DND-41 (cell line): ENCODE measurements at regions not wholly inside any gene's neighbourhood (a gene's known extent, or its start where the extent isn't known, plus 50 kb on each side); places are given as distances from the start of the nearest gene placed in this dataset.

Source experiments
- ATAC-seq: fragments of 200-7000 bp; cut with Tn5 transposase; 3 replicates; pipeline ENCODE4 v1.9.1; 2021; ENCODE audit warnings: low read depth; ENCODE audit not compliant: insufficient read depth
- DNase-seq: peaks from one replicate; pipeline ENCODE4 v3.0.0-alpha.2; 2020
- H2AFZ ChIP-seq: 2 replicates; pipeline ENCODE4 v1.6.0; 2012; ENCODE audit warnings: low read depth, low read length
- H3K27ac ChIP-seq: 2 replicates; pipeline ENCODE4 v1.5.1; 2012; ENCODE audit warnings: low read length, inconsistent platforms
- H3K27me3 ChIP-seq: fragments of 200-600 bp; sonication (generic); 2 replicates; pipeline ENCODE4 v1.6.0; 2012; ENCODE audit warnings: low read length, mild to moderate bottlenecking, inconsistent platforms; ENCODE audit not compliant: insufficient read depth, poor library complexity
- H3K36me3 ChIP-seq: 2 replicates; pipeline ENCODE4 v1.5.1; 2012; ENCODE audit warnings: low read length, inconsistent platforms; ENCODE audit not compliant: insufficient read depth
- H3K4me1 ChIP-seq: 2 replicates; pipeline ENCODE4 v1.5.1; 2012; ENCODE audit warnings: mild to moderate bottlenecking, low read length; ENCODE audit not compliant: insufficient read depth
- H3K4me2 ChIP-seq: 2 replicates; pipeline ENCODE4 v1.6.0; 2012; ENCODE audit warnings: mild to moderate bottlenecking, moderate library complexity, low read length, inconsistent platforms; ENCODE audit not compliant: insufficient read depth
- H3K4me3 ChIP-seq, 2 experiments: fragments of 200-600 bp in 1 of 2; shearing (Covaris generic) in 1 of 2; 2 replicates each; pipeline ENCODE4 v1.5.1; 2012 to 2016; ENCODE audit warnings: inconsistent platforms in 2 of 2, low read length in 2 of 2, mild to moderate bottlenecking in 2 of 2, low read depth in 1 of 2, moderate library complexity in 1 of 2
- H3K79me2 ChIP-seq: 2 replicates; pipeline ENCODE4 v1.6.0; 2012; ENCODE audit warnings: low read length, inconsistent platforms; ENCODE audit not compliant: insufficient read depth
- H3K9ac ChIP-seq: 2 replicates; pipeline ENCODE4 v1.6.0; 2012; ENCODE audit warnings: low read depth, mild to moderate bottlenecking, inconsistent platforms, low read length, moderate library complexity
- H3K9me3 ChIP-seq: 2 replicates; pipeline ENCODE4 v1.5.1; 2012; ENCODE audit warnings: low read length, moderate library complexity, mild to moderate bottlenecking, inconsistent platforms; ENCODE audit not compliant: insufficient read depth, severe bottlenecking
- H4K20me1 ChIP-seq: 2 replicates; pipeline ENCODE4 v1.6.0; 2012; ENCODE audit warnings: low read length; ENCODE audit not compliant: insufficient read depth
- EZH2 ChIP-seq: IDR thresholded peaks from 3 replicates; pipeline ENCODE4 v1.6.1; 2012; ENCODE audit warnings: borderline replicate concordance, low read depth, mild to moderate bottlenecking, moderate library complexity, low read length, inconsistent platforms; ENCODE audit not compliant: severe bottlenecking
- TF ChIP-seq, protein P1 (sequence below): IDR thresholded peaks from 2 replicates; pipeline ENCODE4 v1.5.1; 2012; ENCODE audit warnings: borderline replicate concordance, low read length, moderate library complexity, mild to moderate bottlenecking; ENCODE audit not compliant: poor library complexity, severe bottlenecking; ENCODE audit errors: extremely low read depth

DNA sequence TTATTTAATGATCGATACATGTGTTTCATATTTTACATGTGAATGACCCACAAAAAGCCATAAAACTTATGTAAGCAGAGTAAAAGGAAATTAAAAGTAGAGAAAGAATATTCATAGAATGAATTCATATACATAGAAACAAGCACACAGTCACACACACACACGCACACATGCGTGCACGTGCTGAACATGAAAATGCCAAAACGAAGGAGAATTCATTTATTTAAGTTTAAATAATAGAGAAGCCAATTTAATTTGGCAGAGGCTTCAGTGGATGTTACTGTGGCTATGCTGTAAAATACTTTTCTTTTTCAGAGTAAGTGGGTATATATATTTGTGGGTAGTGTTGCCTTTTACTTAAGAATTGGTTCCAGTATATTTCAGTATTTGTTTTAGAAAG, 145.0 kb upstream of the C21orf91 start:
- H3K4me2 ChIP-seq, result no peak overlapping the region
- no peaks in the 10 kb centered on the region for H4K20me1 ChIP-seq
- TF ChIP-seq, protein P1, sequence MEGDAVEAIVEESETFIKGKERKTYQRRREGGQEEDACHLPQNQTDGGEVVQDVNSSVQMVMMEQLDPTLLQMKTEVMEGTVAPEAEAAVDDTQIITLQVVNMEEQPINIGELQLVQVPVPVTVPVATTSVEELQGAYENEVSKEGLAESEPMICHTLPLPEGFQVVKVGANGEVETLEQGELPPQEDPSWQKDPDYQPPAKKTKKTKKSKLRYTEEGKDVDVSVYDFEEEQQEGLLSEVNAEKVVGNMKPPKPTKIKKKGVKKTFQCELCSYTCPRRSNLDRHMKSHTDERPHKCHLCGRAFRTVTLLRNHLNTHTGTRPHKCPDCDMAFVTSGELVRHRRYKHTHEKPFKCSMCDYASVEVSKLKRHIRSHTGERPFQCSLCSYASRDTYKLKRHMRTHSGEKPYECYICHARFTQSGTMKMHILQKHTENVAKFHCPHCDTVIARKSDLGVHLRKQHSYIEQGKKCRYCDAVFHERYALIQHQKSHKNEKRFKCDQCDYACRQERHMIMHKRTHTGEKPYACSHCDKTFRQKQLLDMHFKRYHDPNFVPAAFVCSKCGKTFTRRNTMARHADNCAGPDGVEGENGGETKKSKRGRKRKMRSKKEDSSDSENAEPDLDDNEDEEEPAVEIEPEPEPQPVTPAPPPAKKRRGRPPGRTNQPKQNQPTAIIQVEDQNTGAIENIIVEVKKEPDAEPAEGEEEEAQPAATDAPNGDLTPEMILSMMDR, result no peak
- no peak for TF ChIP-seq EZH2

GRCh38 chr21:17950591-17950990, 131.4 kb upstream of the C21orf91 start:
- Histone ChIP-seq H3K4me3 (no peak overlapping the region), H3K9me3 (no peaks in the 10 kb centered on the region), H3K4me2 (no peak overlapping the region), H3K4me1 (no peaks in the 10 kb centered on the region), H3K36me3 (no peaks in the 10 kb centered on the region), H4K20me1 (no peaks in the 10 kb centered on the region), H3K27me3 (no peaks in the 10 kb centered on the region), H3K79me2 (no peaks in the 10 kb centered on the region), H3K9ac (no peak overlapping the region), H2AFZ (no peak overlapping the region), H3K27ac (no peak overlapping the region)
- ATAC-seq (no peak), DNase-seq (no peak)
- TF ChIP-seq, protein P1, result no peak
- TF ChIP-seq EZH2, result no peak

More for the DNA sequence above, 145.0 kb upstream of the C21orf91 start:
- DNase-seq (no peak), ATAC-seq (no peak)
- H3K79me2 ChIP-seq, result no peaks in the 10 kb centered on the region
- no peak overlapping the region for H2AFZ ChIP-seq
- H3K27me3 ChIP-seq, result no peaks in the 10 kb centered on the region
- H3K4me1 ChIP-seq, result no peaks in the 10 kb centered on the region
- no peaks in the 10 kb centered on the region for H3K9me3 ChIP-seq
- H3K4me3 ChIP-seq, result no peak overlapping the region
- no peak overlapping the region for H3K9ac ChIP-seq
- H3K27ac ChIP-seq, result no peak overlapping the region
- H3K36me3 ChIP-seq, result no peaks in the 10 kb centered on the region

GRCh38 chr21:17949421-17949820, 130.3 kb upstream of the C21orf91 start:
- TF ChIP-seq, protein P1, result no peak
- no peak for TF ChIP-seq EZH2
- H3K4me3 ChIP-seq, result no peak overlapping the region
- H3K27ac ChIP-seq, result no peak overlapping the region
- no peaks in the 10 kb centered on the region for H3K4me1 ChIP-seq
- H4K20me1 ChIP-seq, result no peaks in the 10 kb centered on the region
- H3K4me2 ChIP-seq, result no peak overlapping the region
- H3K36me3 ChIP-seq, result no peaks in the 10 kb centered on the region
- DNase-seq (no peak), ATAC-seq (no peak)
- H3K9ac ChIP-seq, result no peak overlapping the region
- no peaks in the 10 kb centered on the region for H3K9me3 ChIP-seq
- H3K79me2 ChIP-seq, result no peaks in the 10 kb centered on the region
- no peak overlapping the region for H2AFZ ChIP-seq
- H3K27me3 ChIP-seq, result no peaks in the 10 kb centered on the region

DNA sequence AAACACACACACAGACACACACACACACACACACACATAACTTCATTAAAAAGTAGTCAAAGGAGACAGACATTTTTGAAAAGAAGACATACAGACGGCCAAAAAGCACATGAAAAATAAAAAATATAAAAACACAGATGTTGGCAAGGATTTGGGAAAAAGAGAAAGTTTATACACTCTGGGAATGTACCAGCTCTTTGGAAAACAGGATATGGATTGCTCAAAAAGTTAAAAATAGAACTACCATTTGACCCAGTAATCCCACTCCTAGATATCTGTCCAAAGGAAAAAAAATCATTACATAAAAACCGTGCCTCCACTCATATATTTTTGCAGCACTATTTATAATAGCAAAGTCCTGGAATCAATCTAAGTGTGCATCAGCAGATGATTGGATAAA, 128.4 kb upstream of the C21orf91 start:
- H3K27ac ChIP-seq, result no peak overlapping the region
- DNase-seq (no peak), ATAC-seq (no peak)
- no peaks in the 10 kb centered on the region for H4K20me1 ChIP-seq
- H3K9ac ChIP-seq, result no peak overlapping the region
- no peak overlapping the region for H3K4me3 ChIP-seq
- H2AFZ ChIP-seq, result no peak overlapping the region
- TF ChIP-seq, protein P1, result no peak
- no peak for TF ChIP-seq EZH2
- no peaks in the 10 kb centered on the region for H3K36me3 ChIP-seq
- H3K4me1 ChIP-seq, result no peaks in the 10 kb centered on the region
- no peaks in the 10 kb centered on the region for H3K79me2 ChIP-seq
- H3K9me3 ChIP-seq, result no peaks in the 10 kb centered on the region
- H3K4me2 ChIP-seq, result no peak overlapping the region
- no peaks in the 10 kb centered on the region for H3K27me3 ChIP-seq
